NCI-H2107 treated with DMSO at 0.1 percent for 48 hours (cell line): ENCODE measurements at regions not wholly inside any gene's neighbourhood (a gene's known extent, or its start where the extent isn't known, plus 50 kb on each side); places are given as distances from the start of the nearest gene placed in this dataset.
"Not testable (repeated sequence)": the region's sequence is repeated elsewhere in the genome, so short reads cannot be mapped to it uniquely, and the experiment has no call there.

ENCODE experiments used
- DNase-seq: peaks from one replicate; lab custom pipeline; 2025; ENCODE audit not compliant: unreplicated experiment; lab: John Stamatoyannopoulos, UW

GRCh38 chr2:65963303-65963702 is 471.6 kb upstream of the MEIS1 start:
- not testable (repeated sequence) for DNase-seq

- no peak for DNase-seq
These were observed 474.0 kb upstream of the MEIS1 start for GRCh38 chr2:65960953-65961352.

GRCh38 chr2:65957886-65958285 is 477.0 kb upstream of the MEIS1 start:
- DNase-seq: no peak

- no peak for DNase-seq
These were observed 477.5 kb upstream of the MEIS1 start for GRCh38 chr2:65957454-65957853.

- DNase-seq: no peak
These were observed 479.7 kb upstream of the MEIS1 start for GRCh38 chr2:65955259-65955658.

- no peak for DNase-seq
These were observed 481.8 kb upstream of the MEIS1 start for GRCh38 chr2:65952966-65953761.

- DNase-seq: no peak
These were observed 490.7 kb upstream of the MEIS1 start for GRCh38 chr2:65944213-65944612.

GRCh38 chr2:65943099-65943786 is 491.7 kb upstream of the MEIS1 start:
- no peak for DNase-seq

GRCh38 chr2:65940856-65941255 is 494.1 kb upstream of the MEIS1 start:
- DNase-seq: no peak

GRCh38 chr2:65939687-65940086 is 495.2 kb upstream of the MEIS1 start:
- DNase-seq: no peak

- DNase-seq: no peak
These were observed 497.4 kb upstream of the MEIS1 start for GRCh38 chr2:65937379-65938160.

- DNase-seq: no peak
These were observed 499.8 kb upstream of the MEIS1 start for GRCh38 chr2:65934992-65935629.

GRCh38 chr2:65932571-65932970 is 500.2 kb upstream of the SPRED2 start:
- DNase-seq: no peak

- no peak for DNase-seq
These were observed 498.7 kb upstream of the SPRED2 start for GRCh38 chr2:65931056-65931455.

GRCh38 chr2:65930259-65930658 is 497.9 kb upstream of the SPRED2 start:
- DNase-seq: no peak

GRCh38 chr2:65929664-65930063 is 497.3 kb upstream of the SPRED2 start:
- not testable (repeated sequence) for DNase-seq

- DNase-seq: no peak
These were observed 490.4 kb upstream of the SPRED2 start for GRCh38 chr2:65922794-65923193.

- DNase-seq: no peak
These were observed 489.6 kb upstream of the SPRED2 start for GRCh38 chr2:65922030-65922429.

GRCh38 chr2:65921116-65921515 is 488.7 kb upstream of the SPRED2 start:
- no peak for DNase-seq

- DNase-seq: no peak
These were observed 488.3 kb upstream of the SPRED2 start for GRCh38 chr2:65920659-65921058.

- no peak for DNase-seq
These were observed 487.3 kb upstream of the SPRED2 start for GRCh38 chr2:65919550-65920188.
